ENCODE measurements at regions not wholly inside any gene's neighbourhood (a gene's known extent, or its start where the extent isn't known, plus 50 kb on each side); places are given as distances from the start of the nearest gene placed in this dataset.

DNA sequence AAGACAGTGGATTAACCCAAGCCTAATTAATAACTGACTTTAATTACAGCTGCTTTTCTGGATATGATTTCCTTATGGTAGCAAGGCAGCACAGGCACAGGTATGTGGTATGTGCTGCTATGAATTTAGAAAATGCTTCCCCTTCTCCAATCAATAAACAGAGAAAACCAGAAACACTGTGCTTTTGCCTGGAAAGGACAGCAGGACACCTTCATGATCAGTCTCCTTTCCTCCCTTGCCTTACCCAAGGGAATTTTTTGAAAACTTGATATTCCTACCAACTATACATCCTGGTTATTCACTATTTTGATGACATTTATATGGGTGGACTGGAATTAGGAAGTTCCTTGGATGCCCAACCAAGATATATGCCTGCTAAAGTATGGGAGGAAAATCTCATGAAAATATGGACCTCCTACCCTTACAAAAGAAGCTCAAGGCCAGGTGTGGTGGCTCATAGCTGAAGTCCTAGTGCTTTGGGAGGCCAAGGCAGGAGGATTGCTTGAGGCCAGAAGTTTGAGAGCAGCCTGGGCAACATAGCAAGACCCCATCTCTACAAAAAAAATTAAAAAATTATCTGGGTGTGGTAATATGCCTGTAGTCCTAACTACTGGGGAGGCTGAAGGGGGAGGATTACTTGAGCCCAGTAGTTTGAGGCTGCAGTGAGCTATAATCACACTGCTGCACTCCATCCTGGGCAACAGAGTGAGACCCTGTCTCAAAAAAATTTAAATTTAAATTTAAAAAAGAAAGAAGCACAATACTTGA lies 106.3 kb upstream of the WAC start:
- intact Hi-C loops (cut with micrococcal nuclease; ENCODE audit: unreplicated experiment) (no loop called here), in situ Hi-C loops (cut with MboI) (no loop called here)
- RAD21 ChIA-PET (ENCODE audit: unreplicated experiment) = no interaction called here
- SMC1A ChIA-PET (ENCODE audit: uncharacterized antibody, unreplicated experiment) = no interaction called here
- CTCF ChIA-PET = interaction anchor here (1.9 kb wide), 2 partner anchors 11 to 46 kb away, joined by 6 to 10 read pairs; no protein-coding TSS in a partner anchor
- Histone ChIP-seq H4K20me1 (ENCODE audit: control insufficient read depth, insufficient read depth) (no peaks in the 10 kb centered on the region), H3K9ac (ENCODE audit: control insufficient read depth, insufficient read depth, low read length) (no peak overlapping the region), H3K4me3 (no peak overlapping the region), H3K4me2 (ENCODE audit: control insufficient read depth, insufficient read depth) (no peak overlapping the region), H3K9me3 (replicated peaks; ENCODE audit: control insufficient read depth, insufficient read depth, low read length) (no peaks in the 10 kb centered on the region; the same call in 2 of the 3 replicates), H3K4me1 (ENCODE audit: control insufficient read depth, insufficient read depth, low read length) (no peaks in the 10 kb centered on the region), H2AFZ (ENCODE audit: control insufficient read depth, low read depth, low read length) (no peak overlapping the region), H3K27me3 (replicated peaks in 1 of 2; ENCODE audit: control insufficient read depth in 2 of 2, insufficient read depth in 2 of 2, low read length in 1 of 2) (no peaks in the 10 kb centered on the region; a peak in 2 of 4 replicates), H3K27ac (ENCODE audit: control insufficient read depth, insufficient read depth) (no peak overlapping the region), H3K36me3 (ENCODE audit: control insufficient read depth in 2 of 2, insufficient read depth in 2 of 2, low read length in 1 of 2) (no peaks in the 10 kb centered on the region), H3K79me2 (ENCODE audit: control insufficient read depth, insufficient read depth, low read length) (no peaks in the 10 kb centered on the region)
- TF ChIP-seq HCFC1 (IDR thresholded peaks at IDR 0.05; ENCODE audit: low read length) (no peak), DPF2 (IDR thresholded peaks at IDR 0.05) (no peak), MEF2B (IDR thresholded peaks at IDR 0.05; ENCODE audit: partially characterized antibody, poor library complexity, severe bottlenecking) (no peak), POLR2AphosphoS5 (IDR thresholded peaks at IDR 0.05; ENCODE audit: low read length) (no peak), POLR2AphosphoS2 (IDR thresholded peaks at IDR 0.05; ENCODE audit: low read depth, low read length) (no peak), LARP7 (IDR thresholded peaks at IDR 0.05) (no peak), CHD4 (IDR thresholded peaks at IDR 0.05) (no peak), BACH1 (IDR thresholded peaks at IDR 0.05; ENCODE audit: borderline replicate concordance) (no peak), ZNF274 (IDR thresholded peaks at IDR 0.05; ENCODE audit: insufficient read depth, insufficient read length) (no peak), ESRRA (IDR thresholded peaks at IDR 0.05; ENCODE audit: low read length) (no peak), IKZF2 (IDR thresholded peaks at IDR 0.05) (no peak), NFXL1 (IDR thresholded peaks at IDR 0.05; ENCODE audit: borderline replicate concordance) (no peak)
- TF ChIP-seq, protein P1, sequence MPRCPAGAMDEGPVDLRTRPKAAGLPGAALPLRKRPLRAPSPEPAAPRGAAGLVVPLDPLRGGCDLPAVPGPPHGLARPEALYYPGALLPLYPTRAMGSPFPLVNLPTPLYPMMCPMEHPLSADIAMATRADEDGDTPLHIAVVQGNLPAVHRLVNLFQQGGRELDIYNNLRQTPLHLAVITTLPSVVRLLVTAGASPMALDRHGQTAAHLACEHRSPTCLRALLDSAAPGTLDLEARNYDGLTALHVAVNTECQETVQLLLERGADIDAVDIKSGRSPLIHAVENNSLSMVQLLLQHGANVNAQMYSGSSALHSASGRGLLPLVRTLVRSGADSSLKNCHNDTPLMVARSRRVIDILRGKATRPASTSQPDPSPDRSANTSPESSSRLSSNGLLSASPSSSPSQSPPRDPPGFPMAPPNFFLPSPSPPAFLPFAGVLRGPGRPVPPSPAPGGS (IDR thresholded peaks at IDR 0.05; ENCODE audit: borderline replicate concordance, insufficient read depth, low read depth, low read length, poor library complexity, severe bottlenecking) = no peak
- ATAC-seq (no peak), FAIRE-seq (no peak), DNase-seq (ENCODE audit: low read depth, low spot score) (no peak)
- BruUV-seq (replicated peaks) = no TSS peak
- POLR2A ChIA-PET = no interaction called here

Measured in GM12878 (cell line).